ENCODE measurements at regions not wholly inside any gene's neighbourhood (a gene's known extent, or its start where the extent isn't known, plus 50 kb on each side); places are given as distances from the start of the nearest gene placed in this dataset.
A peak's percentile ranks its signal among the peaks of the same experiment; 100 is the strongest.

GRCh38 chr16:6492742-6493141 is 839.9 kb upstream of the RBFOX1 start:
- no peaks in the 10 kb centered on the region for H3K27me3 ChIP-seq (ENCODE audit: control insufficient read depth, insufficient read depth, low read length)
- no peak overlapping the region for H3K4me3 ChIP-seq (ENCODE audit: low read length in 3 of 3)
- H3K4me1 ChIP-seq (ENCODE audit: control insufficient read depth in 2 of 3, insufficient read depth in 2 of 3, low read depth in 1 of 3, low read length in 3 of 3) = no peaks in the 10 kb centered on the region
- TF ChIP-seq, protein P1, sequence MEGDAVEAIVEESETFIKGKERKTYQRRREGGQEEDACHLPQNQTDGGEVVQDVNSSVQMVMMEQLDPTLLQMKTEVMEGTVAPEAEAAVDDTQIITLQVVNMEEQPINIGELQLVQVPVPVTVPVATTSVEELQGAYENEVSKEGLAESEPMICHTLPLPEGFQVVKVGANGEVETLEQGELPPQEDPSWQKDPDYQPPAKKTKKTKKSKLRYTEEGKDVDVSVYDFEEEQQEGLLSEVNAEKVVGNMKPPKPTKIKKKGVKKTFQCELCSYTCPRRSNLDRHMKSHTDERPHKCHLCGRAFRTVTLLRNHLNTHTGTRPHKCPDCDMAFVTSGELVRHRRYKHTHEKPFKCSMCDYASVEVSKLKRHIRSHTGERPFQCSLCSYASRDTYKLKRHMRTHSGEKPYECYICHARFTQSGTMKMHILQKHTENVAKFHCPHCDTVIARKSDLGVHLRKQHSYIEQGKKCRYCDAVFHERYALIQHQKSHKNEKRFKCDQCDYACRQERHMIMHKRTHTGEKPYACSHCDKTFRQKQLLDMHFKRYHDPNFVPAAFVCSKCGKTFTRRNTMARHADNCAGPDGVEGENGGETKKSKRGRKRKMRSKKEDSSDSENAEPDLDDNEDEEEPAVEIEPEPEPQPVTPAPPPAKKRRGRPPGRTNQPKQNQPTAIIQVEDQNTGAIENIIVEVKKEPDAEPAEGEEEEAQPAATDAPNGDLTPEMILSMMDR (IDR thresholded peaks at IDR 0.05; ENCODE audit: borderline replicate concordance, extremely low read depth, insufficient read depth) = no peak
- no peak overlapping the region for H3K27ac ChIP-seq (ENCODE audit: low read depth in 2 of 2, low read length in 2 of 2)
- FAIRE-seq (no peak), DNase-seq (no peak)
- intact Hi-C loops (cut with DNase I) = no loop called here
- H3K36me3 ChIP-seq (ENCODE audit: control insufficient read depth in 2 of 3, insufficient read depth in 3 of 3, low read length in 3 of 3) = no peaks in the 10 kb centered on the region
- no peak overlapping the region for H3K9ac ChIP-seq (ENCODE audit: low read length in 3 of 3)
- H3K9me3 ChIP-seq (ENCODE audit: control insufficient read depth in 2 of 3, insufficient read depth in 1 of 3, low read length in 3 of 3) = no peaks in the 10 kb centered on the region

- no peak overlapping the region for H3K4me3 ChIP-seq (ENCODE audit: low read length in 3 of 3)
- FAIRE-seq = no peak
- intact Hi-C loops (cut with DNase I) = no loop called here
- H3K36me3 ChIP-seq (ENCODE audit: control insufficient read depth in 2 of 3, insufficient read depth in 3 of 3, low read length in 3 of 3) = no peaks in the 10 kb centered on the region
- no peaks in the 10 kb centered on the region for H3K9me3 ChIP-seq (ENCODE audit: control insufficient read depth in 2 of 3, insufficient read depth in 1 of 3, low read length in 3 of 3)
- H3K27me3 ChIP-seq (ENCODE audit: control insufficient read depth, insufficient read depth, low read length) = peaks cover 29% of the 10 kb centered on the region
- H3K9ac ChIP-seq (ENCODE audit: low read length in 3 of 3) = no peak overlapping the region
- no peaks in the 10 kb centered on the region for H3K4me1 ChIP-seq (ENCODE audit: control insufficient read depth in 2 of 3, insufficient read depth in 2 of 3, low read depth in 1 of 3, low read length in 3 of 3)
- TF ChIP-seq, protein P1 (IDR thresholded peaks at IDR 0.05; ENCODE audit: borderline replicate concordance, extremely low read depth, insufficient read depth) = no peak
- no peak overlapping the region for H3K27ac ChIP-seq (ENCODE audit: low read depth in 2 of 2, low read length in 2 of 2)
- DNase-seq = no peak
Measured at GRCh38 chr16:6484935-6485334, 847.7 kb upstream of the RBFOX1 start.

- Histone ChIP-seq H3K27me3 (ENCODE audit: control insufficient read depth, insufficient read depth, low read length) (peaks cover 29% of the 10 kb centered on the region), H3K27ac (ENCODE audit: low read depth in 2 of 2, low read length in 2 of 2) (no peak overlapping the region), H3K36me3 (ENCODE audit: control insufficient read depth in 2 of 3, insufficient read depth in 3 of 3, low read length in 3 of 3) (no peaks in the 10 kb centered on the region), H3K9ac (ENCODE audit: low read length in 3 of 3) (no peak overlapping the region), H3K4me3 (ENCODE audit: low read length in 3 of 3) (no peak overlapping the region), H3K4me1 (ENCODE audit: control insufficient read depth in 2 of 3, insufficient read depth in 2 of 3, low read depth in 1 of 3, low read length in 3 of 3) (no peaks in the 10 kb centered on the region), H3K9me3 (ENCODE audit: control insufficient read depth in 2 of 3, insufficient read depth in 1 of 3, low read length in 3 of 3) (no peaks in the 10 kb centered on the region)
- FAIRE-seq (no peak), DNase-seq (no peak)
- TF ChIP-seq, protein P1 (IDR thresholded peaks at IDR 0.05; ENCODE audit: borderline replicate concordance, extremely low read depth, insufficient read depth) = no peak
- intact Hi-C loops (cut with DNase I) = no loop called here
Measured at GRCh38 chr16:6484081-6484480, 848.6 kb upstream of the RBFOX1 start.

DNA sequence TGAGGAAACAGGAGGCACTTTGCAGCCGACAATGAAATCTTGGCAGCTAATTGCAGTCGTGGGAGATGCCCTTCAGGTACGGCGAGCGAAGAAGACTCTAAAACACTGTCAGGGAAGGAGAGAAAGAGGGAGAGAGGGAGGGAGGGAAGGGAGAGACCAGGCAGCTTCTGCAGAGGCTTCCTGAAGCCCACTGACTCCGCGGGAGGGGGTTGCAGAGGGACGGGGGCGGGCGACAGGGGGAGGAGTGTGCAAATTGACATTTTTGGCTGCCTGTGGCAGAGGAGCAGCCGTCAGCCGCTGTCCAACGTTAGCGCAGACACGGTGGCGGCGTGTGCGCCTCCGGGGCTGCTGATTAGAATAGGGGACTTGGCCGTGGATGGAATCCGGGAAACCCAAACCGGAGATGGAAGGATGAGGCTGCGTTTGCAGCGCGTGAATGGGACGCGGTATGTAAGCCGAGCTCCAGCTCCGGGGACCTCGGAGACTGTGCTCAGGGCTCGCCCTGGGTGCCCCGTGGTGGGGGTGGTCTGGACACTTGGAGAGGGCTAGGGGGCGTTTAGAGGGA is 849.1 kb upstream of the RBFOX1 start:
- DNase-seq (peak in 4 of 5 donors; percentile 22 to 43 (median 38)), FAIRE-seq (no peak)
- intact Hi-C loops (cut with DNase I) = no loop called here
- Histone ChIP-seq H3K36me3 (ENCODE audit: control insufficient read depth in 2 of 3, insufficient read depth in 3 of 3, low read length in 3 of 3) (no peaks in the 10 kb centered on the region), H3K9me3 (ENCODE audit: control insufficient read depth in 2 of 3, insufficient read depth in 1 of 3, low read length in 3 of 3) (no peaks in the 10 kb centered on the region), H3K4me1 (ENCODE audit: control insufficient read depth in 2 of 3, insufficient read depth in 2 of 3, low read depth in 1 of 3, low read length in 3 of 3) (no peaks in the 10 kb centered on the region), H3K9ac (ENCODE audit: low read length in 3 of 3) (no peak overlapping the region), H3K27me3 (ENCODE audit: control insufficient read depth, insufficient read depth, low read length) (peaks cover 29% of the 10 kb centered on the region), H3K4me3 (ENCODE audit: low read length in 3 of 3) (no peak overlapping the region), H3K27ac (ENCODE audit: low read depth in 2 of 2, low read length in 2 of 2) (no peak overlapping the region)
- TF ChIP-seq, protein P1 (IDR thresholded peaks at IDR 0.05; ENCODE audit: borderline replicate concordance, extremely low read depth, insufficient read depth) = no peak
